HT-29 (cell line): ENCODE measurements at regions not wholly inside any gene's neighbourhood (a gene's known extent, or its start where the extent isn't known, plus 50 kb on each side); places are given as distances from the start of the nearest gene placed in this dataset.

Experiments
- DNase-seq: peaks from one replicate; pipeline ENCODE4 v3.0.0-alpha.2; 2015; ENCODE audit warnings: low spot score

GRCh38 chr12:65517656-65518210 is 239.2 kb downstream of the MSRB3 start:
- no peak for DNase-seq

GRCh38 chr12:65518771-65519170 is 240.3 kb downstream of the MSRB3 start:
- no peak for DNase-seq

GRCh38 chr12:65520658-65521057 is 242.2 kb downstream of the MSRB3 start:
- no peak for DNase-seq

GRCh38 chr12:65522956-65523860 is 244.7 kb downstream of the MSRB3 start:
- no peak for DNase-seq

- DNase-seq: peak; percentile 17
Measured at GRCh38 chr12:65524666-65525065, 246.2 kb downstream of the MSRB3 start.

- DNase-seq: no peak
Measured at GRCh38 chr12:65525491-65526141, 247.1 kb downstream of the MSRB3 start.

GRCh38 chr12:65526311-65526710 is 247.8 kb downstream of the MSRB3 start:
- no peak for DNase-seq

- DNase-seq: no peak
Measured at GRCh38 chr12:65528127-65528526, 249.6 kb downstream of the MSRB3 start.

- no peak for DNase-seq
Measured at GRCh38 chr12:65529106-65529505, 250.6 kb downstream of the MSRB3 start.

GRCh38 chr12:65529771-65530435 is 251.4 kb downstream of the MSRB3 start:
- no peak for DNase-seq

GRCh38 chr12:65532162-65532561 is 253.7 kb downstream of the MSRB3 start:
- DNase-seq: no peak

- DNase-seq: peak; percentile 82
Measured at GRCh38 chr12:65532764-65533163, 254.3 kb downstream of the MSRB3 start.

GRCh38 chr12:65533177-65533883 is 254.8 kb downstream of the MSRB3 start:
- peak; percentile 73 for DNase-seq

GRCh38 chr12:65534238-65534841 is 255.9 kb downstream of the MSRB3 start:
- DNase-seq: peak; percentile 35

GRCh38 chr12:65535946-65536345 is 257.5 kb downstream of the MSRB3 start:
- DNase-seq: no peak

- DNase-seq: no peak
Measured at GRCh38 chr12:65536351-65536750, 257.9 kb downstream of the MSRB3 start.

- peak; percentile 68 for DNase-seq
Measured at GRCh38 chr12:65536876-65537681, 258.6 kb downstream of the MSRB3 start.

GRCh38 chr12:65537978-65538377 is 259.5 kb downstream of the MSRB3 start:
- no peak for DNase-seq

GRCh38 chr12:65539023-65539422 is 260.5 kb downstream of the MSRB3 start:
- no peak for DNase-seq

GRCh38 chr12:65540140-65540539 is 261.7 kb downstream of the MSRB3 start:
- peak; percentile 52 for DNase-seq
